Breast epithelium (tissue), 3 donors: ENCODE measurements at regions not wholly inside any gene's neighbourhood (a gene's known extent, or its start where the extent isn't known, plus 50 kb on each side); places are given as distances from the start of the nearest gene placed in this dataset.

Source experiments
- CTCF ChIP-seq, 3 donors: fragments of 450-650 bp; IDR thresholded peaks; one replicate each; pipeline ENCODE4 v1.5.1; 2016 to 2017; ENCODE audit warnings: antibody characterized with exemption in 3 of 3, mild to moderate bottlenecking in 3 of 3, moderate library complexity in 3 of 3
- POLR2A ChIP-seq: fragments of 450-650 bp; IDR thresholded peaks from one replicate; pipeline ENCODE4 v1.6.1; 2016; ENCODE audit warnings: antibody characterized with exemption, mild to moderate bottlenecking, moderate library complexity
- POLR2AphosphoS5 ChIP-seq, 3 donors: sonication (generic); formaldehyde crosslinking; IDR thresholded peaks; one replicate each; pipeline ENCODE4 v1.6.1; 2017; ENCODE audit warnings: antibody characterized with exemption in 3 of 3

- no peak for TF ChIP-seq CTCF (IDR thresholded peaks at IDR 0.05)
- TF ChIP-seq POLR2A: no peak
- no peak for TF ChIP-seq POLR2AphosphoS5 (IDR thresholded peaks at IDR 0.05)
Observed at GRCh38 chr14:37968664-37969240, 239.0 kb upstream of the SSTR1 start.
